A673 (cell line): ENCODE measurements at regions not wholly inside any gene's neighbourhood (a gene's known extent, or its start where the extent isn't known, plus 50 kb on each side); places are given as distances from the start of the nearest gene placed in this dataset.
"Not testable (repeated sequence)": the region's sequence is repeated elsewhere in the genome, so short reads cannot be mapped to it uniquely, and the experiment has no call there.

Experiments
- BruUV-seq: library from RNA; stranded (reverse); fragments of 400-500 nt; replicated peaks from 2 replicates; lab custom pipeline; 2021; lab: Mats Ljungman, UMichigan
- CTCF ChIA-PET: fragments of 300-600 bp; sonication (Branson Sonifier 250); formaldehyde crosslinking; loops from one replicate; lab custom pipeline; 2022; ENCODE audit warnings: antibody characterized with exemption; lab: Charles Lee
- POLR2A ChIA-PET: fragments of 300-600 bp; sonication (Branson Sonifier 250); formaldehyde crosslinking; loops from one replicate; lab custom pipeline; 2022; ENCODE audit warnings: antibody characterized with exemption; ENCODE audit not compliant: low non-redundant PET; lab: Charles Lee
- DNase-seq: peaks from one replicate; pipeline ENCODE4 v3.0.0-alpha.2; 2015; ENCODE audit warnings: low spot score
- H3K27ac ChIP-seq: fragments of 200-600 bp; sonication (generic); 2 replicates; pipeline ENCODE4 v1.5.1; 2016; ENCODE audit warnings: mixed run types, low read depth, mild to moderate bottlenecking, mixed read lengths, antibody characterized with exemption, low read length; ENCODE audit not compliant: poor library complexity, severe bottlenecking
- H3K27me3 ChIP-seq: fragments of 200-600 bp; sonication (generic); replicated peaks from 2 replicates; pipeline ENCODE4 v1.6.1; 2017; ENCODE audit warnings: mixed run types, low read depth, mild to moderate bottlenecking, mixed read lengths, antibody characterized with exemption, low read length; ENCODE audit not compliant: insufficient read depth, poor library complexity
- H3K36me3 ChIP-seq: fragments of 200-600 bp; sonication (generic); 2 replicates; pipeline ENCODE4 v1.6.1; 2016; ENCODE audit warnings: mixed run types, mild to moderate bottlenecking, mixed read lengths, antibody characterized with exemption, low read length; ENCODE audit not compliant: insufficient read depth, poor library complexity, severe bottlenecking
- H3K4me1 ChIP-seq: fragments of 200-600 bp; sonication (generic); 2 replicates; pipeline ENCODE4 v1.6.1; 2017; ENCODE audit warnings: mixed run types, mild to moderate bottlenecking, mixed read lengths, antibody characterized with exemption, low read length; ENCODE audit not compliant: insufficient read depth, poor library complexity, severe bottlenecking
- H3K4me3 ChIP-seq: fragments of 200-600 bp; sonication (generic); 2 replicates; pipeline ENCODE4 v1.5.1; 2016; ENCODE audit warnings: low read depth, mixed run types, mild to moderate bottlenecking, mixed read lengths, low read length; ENCODE audit not compliant: poor library complexity, severe bottlenecking
- H3K9me3 ChIP-seq: fragments of 200-600 bp; sonication (generic); 2 replicates; pipeline ENCODE4 v1.6.1; 2016; ENCODE audit warnings: mixed run types, low read depth, mild to moderate bottlenecking, mixed read lengths, antibody characterized with exemption, low read length; ENCODE audit not compliant: poor library complexity, severe bottlenecking
- EZH2 ChIP-seq: fragments of 200-600 bp; sonication (generic); IDR thresholded peaks from 2 replicates; pipeline ENCODE4 v1.6.1; 2017; ENCODE audit warnings: borderline replicate concordance, low read depth, mild to moderate bottlenecking, mixed read lengths, antibody characterized with exemption, low read length; ENCODE audit not compliant: poor library complexity, severe bottlenecking
- intact Hi-C: fragments of 100-400 bp; cut with micrococcal nuclease; formaldehyde crosslinking; loops from one replicate; pipeline ENCODE4 v1.10.0; 2022; ENCODE audit not compliant: unreplicated experiment
- TF ChIP-seq, protein P1 (sequence below): fragments of 300-800, 200-600 bp; sonication (generic); conservative IDR thresholded peaks from 2 replicates; pipeline ENCODE4 v1.5.1; 2017; ENCODE audit warnings: low read depth, mild to moderate bottlenecking, antibody characterized with exemption, low read length, moderate library complexity, mixed read lengths

DNA sequence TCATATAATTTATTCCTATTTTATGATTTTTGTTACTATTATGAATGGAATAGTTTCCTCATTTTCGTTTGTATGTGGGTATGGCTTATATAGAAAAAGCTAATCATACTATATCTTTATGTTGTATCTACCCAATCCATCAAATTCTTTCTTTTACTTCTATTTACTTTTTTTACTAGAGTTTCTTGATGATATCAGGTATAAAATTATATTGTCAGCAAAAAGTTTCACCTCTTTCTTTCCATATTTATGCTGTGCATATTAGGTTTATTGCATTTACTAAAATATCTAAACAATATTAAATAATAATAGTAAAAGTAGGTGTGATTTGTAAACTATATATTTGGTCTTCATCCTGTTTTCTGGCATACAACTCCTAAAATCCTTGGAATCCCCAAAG is 146.7 kb upstream of the PLXNC1 start:
- no peak for DNase-seq
- Histone ChIP-seq H3K4me3 (no peak overlapping the region), H3K36me3 (no peaks in the 10 kb centered on the region), H3K27me3 (no peaks in the 10 kb centered on the region), H3K27ac (no peak overlapping the region), H3K9me3 (peaks cover 6% of the 10 kb centered on the region), H3K4me1 (no peaks in the 10 kb centered on the region)
- CTCF ChIA-PET, result no interaction called here
- no TSS peak for BruUV-seq
- POLR2A ChIA-PET, result no interaction called here
- TF ChIP-seq EZH2, result no peak
- TF ChIP-seq, protein P1, sequence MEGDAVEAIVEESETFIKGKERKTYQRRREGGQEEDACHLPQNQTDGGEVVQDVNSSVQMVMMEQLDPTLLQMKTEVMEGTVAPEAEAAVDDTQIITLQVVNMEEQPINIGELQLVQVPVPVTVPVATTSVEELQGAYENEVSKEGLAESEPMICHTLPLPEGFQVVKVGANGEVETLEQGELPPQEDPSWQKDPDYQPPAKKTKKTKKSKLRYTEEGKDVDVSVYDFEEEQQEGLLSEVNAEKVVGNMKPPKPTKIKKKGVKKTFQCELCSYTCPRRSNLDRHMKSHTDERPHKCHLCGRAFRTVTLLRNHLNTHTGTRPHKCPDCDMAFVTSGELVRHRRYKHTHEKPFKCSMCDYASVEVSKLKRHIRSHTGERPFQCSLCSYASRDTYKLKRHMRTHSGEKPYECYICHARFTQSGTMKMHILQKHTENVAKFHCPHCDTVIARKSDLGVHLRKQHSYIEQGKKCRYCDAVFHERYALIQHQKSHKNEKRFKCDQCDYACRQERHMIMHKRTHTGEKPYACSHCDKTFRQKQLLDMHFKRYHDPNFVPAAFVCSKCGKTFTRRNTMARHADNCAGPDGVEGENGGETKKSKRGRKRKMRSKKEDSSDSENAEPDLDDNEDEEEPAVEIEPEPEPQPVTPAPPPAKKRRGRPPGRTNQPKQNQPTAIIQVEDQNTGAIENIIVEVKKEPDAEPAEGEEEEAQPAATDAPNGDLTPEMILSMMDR, result no peak
- intact Hi-C loops, result no loop called here

DNA sequence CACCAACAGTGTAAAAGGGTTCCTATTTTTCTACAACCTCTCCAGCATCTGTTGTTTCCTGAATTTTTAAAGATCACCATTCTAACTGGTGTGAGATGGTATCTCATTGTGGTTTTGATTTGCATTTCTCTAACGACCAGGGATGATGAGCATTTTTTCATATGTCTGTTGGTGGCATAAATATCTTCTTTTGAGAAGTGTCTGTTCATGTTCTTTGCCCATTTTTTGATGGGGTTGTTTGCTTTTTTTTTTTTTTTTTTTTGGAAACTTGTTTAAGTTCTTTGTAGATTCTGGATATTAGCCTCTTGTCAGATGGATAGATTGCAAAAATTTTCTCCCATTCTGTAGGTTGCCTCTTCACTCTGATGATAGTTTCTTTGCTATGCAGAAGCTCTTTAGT is 145.5 kb upstream of the PLXNC1 start:
- H3K4me1 ChIP-seq, intact Hi-C loops, H3K4me3 ChIP-seq, POLR2A ChIA-PET, CTCF ChIA-PET, H3K27me3 ChIP-seq, BruUV-seq, DNase-seq, H3K27ac ChIP-seq, H3K9me3 ChIP-seq, H3K36me3 ChIP-seq: not testable (repeated sequence)

DNA sequence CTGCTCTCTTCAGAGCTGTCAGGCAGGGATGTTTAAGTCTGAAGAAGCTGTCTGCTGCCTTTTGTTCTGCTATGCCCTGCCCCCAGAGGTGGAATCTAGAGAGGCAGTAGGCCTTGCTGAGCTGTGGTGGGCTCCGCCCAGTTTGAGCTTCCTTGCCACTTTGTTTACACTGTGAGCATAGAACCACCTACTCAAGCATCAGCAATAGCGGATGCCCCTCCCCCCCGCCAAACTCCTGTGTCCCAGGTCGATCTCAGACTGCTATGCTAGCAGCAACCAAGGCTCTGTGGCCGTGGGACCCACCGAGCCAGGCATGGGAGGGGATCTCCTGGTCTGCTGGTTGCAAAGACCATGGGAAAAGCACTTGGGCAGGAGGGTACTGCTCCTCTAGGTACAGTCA is 140.5 kb upstream of the PLXNC1 start:
- H3K4me3 ChIP-seq, H3K27ac ChIP-seq, DNase-seq, H3K27me3 ChIP-seq, BruUV-seq, H3K9me3 ChIP-seq, POLR2A ChIA-PET, H3K4me1 ChIP-seq, intact Hi-C loops, H3K36me3 ChIP-seq: not testable (repeated sequence)
- CTCF ChIA-PET, result interaction anchor here (0.6 kb wide), 1 partner anchor 30 kb away, joined by 3 read pairs; no protein-coding TSS in a partner anchor

DNA sequence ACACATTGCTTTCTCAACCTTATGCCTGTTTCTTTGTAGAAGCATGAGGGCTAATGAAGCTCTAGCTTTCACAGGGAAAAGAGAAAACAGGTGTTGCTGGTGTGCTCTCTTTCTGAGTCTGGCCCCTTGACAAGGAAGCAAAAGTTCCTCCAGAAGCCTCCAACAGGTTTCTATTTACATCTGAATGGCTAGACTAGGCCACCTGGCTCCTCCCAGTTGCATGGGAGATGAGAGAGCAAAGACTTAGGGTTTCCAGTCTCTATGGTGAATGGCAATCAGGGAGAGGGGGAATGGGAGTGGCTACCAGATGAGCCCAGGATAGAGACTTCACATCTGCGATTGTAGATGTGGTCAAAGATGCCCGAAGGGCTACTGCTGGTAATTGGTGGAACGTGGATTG is 138.1 kb upstream of the PLXNC1 start:
- intact Hi-C loops, result no loop called here
- POLR2A ChIA-PET, result no interaction called here
- Histone ChIP-seq H3K4me3 (no peak overlapping the region), H3K27ac (no peak overlapping the region), H3K4me1 (peaks cover 6% of the 10 kb centered on the region), H3K36me3 (no peaks in the 10 kb centered on the region), H3K9me3 (no peaks in the 10 kb centered on the region), H3K27me3 (no peaks in the 10 kb centered on the region)
- no peak for DNase-seq
- BruUV-seq, result no TSS peak
- TF ChIP-seq EZH2, result no peak
- TF ChIP-seq, protein P1, result no peak
- CTCF ChIA-PET, result no interaction called here
